CD4-positive, alpha-beta T cell (primary cell): ENCODE measurements at regions not wholly inside any gene's neighbourhood (a gene's known extent, or its start where the extent isn't known, plus 50 kb on each side); places are given as distances from the start of the nearest gene placed in this dataset.

Experiments used
- ATAC-seq: fragments of 200-7000 bp; cut with Tn5 transposase; one replicate; pipeline ENCODE4 v1.10.0; 2022; ENCODE audit warnings: mild to moderate bottlenecking; ENCODE audit not compliant: poor library complexity
- CTCF ChIA-PET: fragments of 350-600 bp; sonication (Branson Sonifier 250); formaldehyde crosslinking; loops from one replicate; lab custom pipeline; 2021; ENCODE audit warnings: antibody characterized with exemption, inconsistent platforms; lab: Charles Lee
- POLR2A ChIA-PET: fragments of 350-600 bp; sonication (Branson Sonifier 250); formaldehyde crosslinking; loops from one replicate; lab custom pipeline; 2021; ENCODE audit warnings: antibody characterized with exemption, inconsistent platforms; lab: Charles Lee
- DNase-seq, 14 experiments: peaks; one replicate each; pipeline ENCODE4 v3.0.0-alpha.2; 2013 to 2020; ENCODE audit warnings: mixed read lengths in 2 of 14
- H3K27ac ChIP-seq, 2 donors: one replicate each; pipeline versions ENCODE4 v1.5.1 to v1.7.0; 2013; ENCODE audit warnings: low read length in 2 of 2, low read depth in 1 of 2, mild to moderate bottlenecking in 1 of 2
- H3K27me3 ChIP-seq, 2 experiments: 1 replicate in 1 of 2; 2 replicates in 1 of 2; pipeline versions ENCODE4 v1.6.1 to v1.7.0; 2013; ENCODE audit warnings: low read length in 2 of 2, control low read depth in 1 of 2, mild to moderate bottlenecking in 1 of 2, moderate library complexity in 1 of 2; ENCODE audit not compliant: insufficient read depth in 2 of 2, control insufficient read depth in 1 of 2
- H3K36me3 ChIP-seq: one replicate; pipeline ENCODE4 v1.6.1; 2013; ENCODE audit warnings: low read length, control low read depth; ENCODE audit not compliant: insufficient read depth
- H3K4me1 ChIP-seq: one replicate; pipeline ENCODE4 v1.6.1; 2013; ENCODE audit warnings: low read length, control low read depth; ENCODE audit not compliant: insufficient read depth
- H3K4me3 ChIP-seq: one replicate; pipeline ENCODE4 v1.5.1; 2013; ENCODE audit warnings: mild to moderate bottlenecking, low read length, moderate library complexity
- H3K9me3 ChIP-seq, 2 experiments: 1 replicate in 1 of 2; 2 replicates in 1 of 2; pipeline versions ENCODE4 v1.6.1 to v1.7.0; 2013; ENCODE audit warnings: low read length in 2 of 2, mild to moderate bottlenecking in 2 of 2, control low read depth in 1 of 2, moderate library complexity in 1 of 2; ENCODE audit not compliant: control insufficient read depth in 1 of 2, insufficient read depth in 1 of 2
- H3K27ac Mint-ChIP-seq: one replicate; pipeline ENCODE4 v1.8.0; 2020; ENCODE audit warnings: mixed read lengths
- H3K27me3 Mint-ChIP-seq: one replicate; pipeline ENCODE4 v1.8.0; 2021; ENCODE audit warnings: mixed read lengths
- H3K36me3 Mint-ChIP-seq: one replicate; pipeline ENCODE4 v1.8.0; 2021; ENCODE audit warnings: low read depth, mixed read lengths
- H3K4me1 Mint-ChIP-seq: one replicate; pipeline ENCODE4 v1.8.0; 2021; ENCODE audit warnings: low read depth, mixed read lengths
- H3K4me3 Mint-ChIP-seq: one replicate; pipeline ENCODE4 v1.8.0; 2020; ENCODE audit warnings: mild to moderate bottlenecking, mixed read lengths
- H3K9me3 Mint-ChIP-seq: one replicate; pipeline ENCODE4 v1.8.0; 2020; ENCODE audit warnings: mixed read lengths
- CTCF ChIP-seq: fragments of 200-600 bp; IDR thresholded peaks from one replicate; pipeline ENCODE4 v1.8.0; 2022; ENCODE audit warnings: antibody characterized with exemption, mild to moderate bottlenecking
- intact Hi-C, 2 experiments: fragments of 100-400 bp; cut with DNase I in 1 of 2; cut with micrococcal nuclease in 1 of 2; formaldehyde crosslinking; loops; one replicate each; pipeline versions ENCODE4 v1.15.1 to v1.9.0; 2023 to 2025; cut with DNase I, micrococcal nuclease

- no peak for DNase-seq
- no peaks in the 10 kb centered on the region for H3K4me1 ChIP-seq
- H3K27me3 Mint-ChIP-seq, result peaks cover 3% of the 10 kb centered on the region
- intact Hi-C loops, result no loop called here
- no peaks in the 10 kb centered on the region for H3K4me1 Mint-ChIP-seq
- no peak for ATAC-seq
- CTCF ChIA-PET, result no interaction called here
- POLR2A ChIA-PET, result interaction anchor here (0.7 kb wide), 1 partner anchor 179 kb away, joined by 3 read pairs; no protein-coding TSS in a partner anchor
- no peak overlapping the region for H3K27ac Mint-ChIP-seq
- no peaks in the 10 kb centered on the region for H3K36me3 Mint-ChIP-seq
- H3K9me3 Mint-ChIP-seq, result peaks cover 2% of the 10 kb centered on the region
- H3K36me3 ChIP-seq, result no peaks in the 10 kb centered on the region
- H3K27ac ChIP-seq, result no peak overlapping the region
- no peak overlapping the region for H3K4me3 Mint-ChIP-seq
- TF ChIP-seq CTCF, result no peak
- H3K4me3 ChIP-seq, result no peak overlapping the region
- H3K9me3 ChIP-seq, result peaks cover 0 to 7% of the 10 kb centered on the region in 2 experiments
- H3K27me3 ChIP-seq, result no peaks in the 10 kb centered on the region
These were observed 199.1 kb downstream of the HS3ST3B1 start for GRCh38 chr17:14499976-14500375.

- H3K4me1 Mint-ChIP-seq, result no peaks in the 10 kb centered on the region
- no peaks in the 10 kb centered on the region for H3K36me3 Mint-ChIP-seq
- CTCF ChIA-PET, result interaction anchor here (0.6 kb wide), 1 partner anchor 835 kb away, joined by 3 read pairs; no protein-coding TSS in a partner anchor
- ATAC-seq (no peak), DNase-seq (no peak)
- Histone ChIP-seq H3K36me3 (no peaks in the 10 kb centered on the region), H3K27ac (no peak overlapping the region), H3K9me3 (peaks cover 0 to 10% of the 10 kb centered on the region in 2 experiments), H3K4me1 (no peaks in the 10 kb centered on the region), H3K27me3 (no peaks in the 10 kb centered on the region), H3K4me3 (no peak overlapping the region)
- H3K27ac Mint-ChIP-seq, result no peak overlapping the region
- peaks cover 3% of the 10 kb centered on the region for H3K27me3 Mint-ChIP-seq
- H3K9me3 Mint-ChIP-seq, result peaks cover 4% of the 10 kb centered on the region
- POLR2A ChIA-PET, result no interaction called here
- no peak overlapping the region for H3K4me3 Mint-ChIP-seq
- intact Hi-C loops, result no loop called here
- no peak for TF ChIP-seq CTCF
These were observed 197.9 kb downstream of the HS3ST3B1 start for GRCh38 chr17:14498812-14499211.

- Histone ChIP-seq H3K4me3 (no peak overlapping the region), H3K27ac (no peak overlapping the region), H3K4me1 (no peaks in the 10 kb centered on the region), H3K9me3 (peaks cover 0 to 10% of the 10 kb centered on the region in 2 experiments), H3K27me3 (no peaks in the 10 kb centered on the region), H3K36me3 (no peaks in the 10 kb centered on the region)
- Mint-ChIP-seq H3K4me1 (no peaks in the 10 kb centered on the region), H3K27ac (no peak overlapping the region), H3K27me3 (peaks cover 3% of the 10 kb centered on the region), H3K9me3 (peaks cover 9% of the 10 kb centered on the region), H3K36me3 (no peaks in the 10 kb centered on the region), H3K4me3 (no peak overlapping the region)
- no peak for TF ChIP-seq CTCF
- no peak for DNase-seq
- intact Hi-C loops, result no loop called here
- no peak for ATAC-seq
- ChIA-PET POLR2A (no interaction called here), CTCF (no interaction called here)
These were observed 193.3 kb downstream of the HS3ST3B1 start for GRCh38 chr17:14494161-14494560.
